HepG2 (cell line): ENCODE measurements at regions not wholly inside any gene's neighbourhood (a gene's known extent, or its start where the extent isn't known, plus 50 kb on each side); places are given as distances from the start of the nearest gene placed in this dataset.

Experiments used
- BRD4 ChIP-seq: sonication (generic); formaldehyde crosslinking; IDR thresholded peaks from 2 replicates; pipeline ENCODE4 v1.4.0; 2020; ENCODE audit warnings: missing genetic modification reagents
- CREBL2 ChIP-seq: sonication (generic); formaldehyde crosslinking; IDR thresholded peaks from 2 replicates; pipeline ENCODE4 v1.8.1; 2023; ENCODE audit warnings: missing genetic modification reagents, mild to moderate bottlenecking, borderline replicate concordance
- CTCF ChIP-seq: sonication (generic); formaldehyde crosslinking; IDR thresholded peaks from 2 replicates; pipeline ENCODE4 v1.5.0; 2020; ENCODE audit warnings: mild to moderate bottlenecking, missing genetic modification reagents, moderate library complexity
- ETV5 ChIP-seq: IDR thresholded peaks from 2 replicates; pipeline ENCODE4 v1.6.1; 2018; ENCODE audit warnings: missing biosample characterization, missing genetic modification reagents, inconsistent platforms, borderline replicate concordance
- KLF6 ChIP-seq: IDR thresholded peaks from 2 replicates; pipeline ENCODE4 v1.8.0; 2016; ENCODE audit warnings: missing biosample characterization, missing genetic modification reagents
- NFE2 ChIP-seq: sonication (generic); formaldehyde crosslinking; IDR thresholded peaks from 2 replicates; pipeline ENCODE4 v1.4.0; 2020; ENCODE audit warnings: missing genetic modification reagents
- NR2F6 ChIP-seq, 2 experiments: IDR thresholded peaks; 2 replicates each; pipeline ENCODE4 v1.6.1; 2016; ENCODE audit warnings: antibody characterized with exemption in 1 of 2, mild to moderate bottlenecking in 1 of 2
- POLR2A ChIP-seq, 2 experiments: IDR thresholded peaks; 2 replicates each; pipeline ENCODE4 v1.6.1; 2011; ENCODE audit warnings: low read depth in 2 of 2, low read length in 2 of 2, mild to moderate bottlenecking in 1 of 2, moderate library complexity in 1 of 2; ENCODE audit not compliant: insufficient read depth in 1 of 2
- RAD21 ChIP-seq: fragments of 450-650 bp; formaldehyde crosslinking; IDR thresholded peaks from 2 replicates; pipeline ENCODE4 v1.5.0; 2020; ENCODE audit warnings: mild to moderate bottlenecking
- TAF1 ChIP-seq: sonication (generic); formaldehyde crosslinking; IDR thresholded peaks from 2 replicates; pipeline ENCODE4 v1.4.0; 2020; ENCODE audit warnings: missing genetic modification reagents
- USF2 ChIP-seq, 2 experiments: sonication (generic) in 1 of 2; formaldehyde crosslinking in 1 of 2; IDR thresholded peaks; 2 replicates each; pipeline versions ENCODE4 v1.5.1 to v1.6.1; 2011 to 2020; ENCODE audit warnings: borderline replicate concordance in 1 of 2, low read depth in 1 of 2, low read length in 1 of 2, mild to moderate bottlenecking in 1 of 2, missing genetic modification reagents in 1 of 2, moderate library complexity in 1 of 2
- ZNF589 ChIP-seq: sonication (generic); formaldehyde crosslinking; conservative IDR thresholded peaks from 2 replicates; pipeline ENCODE4 v1.8.0; 2022; ENCODE audit warnings: mild to moderate bottlenecking, moderate library complexity, missing genetic modification reagents

- no peak for TF ChIP-seq NR2F6 (IDR thresholded peaks at IDR 0.05)
- no peak for TF ChIP-seq NR2F6 (CRISPR knock-in tag; IDR thresholded peaks at IDR 0.05)
- TF ChIP-seq CTCF (CRISPR knock-in tag): no peak
- no peak for TF ChIP-seq NFE2 (CRISPR knock-in tag)
- no peak for TF ChIP-seq USF2 (IDR thresholded peaks at IDR 0.05; ENCODE audit: low read depth, low read length)
- TF ChIP-seq USF2 (CRISPR knock-in tag; IDR thresholded peaks at IDR 0.05; ENCODE audit: borderline replicate concordance): no peak
- no peak for TF ChIP-seq ETV5 (CRISPR knock-in tag)
- TF ChIP-seq BRD4 (CRISPR knock-in tag): no peak
- TF ChIP-seq POLR2A (IDR thresholded peaks at IDR 0.05; ENCODE audit: insufficient read depth in 1 of 2, low read depth in 2 of 2, low read length in 2 of 2): no peak
- TF ChIP-seq CREBL2 (CRISPR knock-in tag): no peak
- TF ChIP-seq KLF6: no peak
- no peak for TF ChIP-seq RAD21 (CRISPR knock-in tag)
- no peak for TF ChIP-seq ZNF589 (CRISPR knock-in tag)
- no peak for TF ChIP-seq TAF1 (CRISPR knock-in tag)
Observed at GRCh38 chr6:90397929-90398674, 101.5 kb upstream of the BACH2 start.
